NCI-H510A treated with DMSO at 0.1 percent for 48 hours (cell line): ENCODE measurements at regions not wholly inside any gene's neighbourhood (a gene's known extent, or its start where the extent isn't known, plus 50 kb on each side); places are given as distances from the start of the nearest gene placed in this dataset.
A peak's percentile ranks its signal among the peaks of the same experiment; 100 is the strongest.

Experiments used
- DNase-seq: peaks from one replicate; lab custom pipeline; 2025; lab: John Stamatoyannopoulos, UW

GRCh38 chr20:6693178-6693807, 74.2 kb upstream of the BMP2 start:
- no peak for DNase-seq

- DNase-seq, result peak; percentile 67
These were observed 74.8 kb upstream of the BMP2 start for GRCh38 chr20:6692566-6693173.

GRCh38 chr20:6691516-6691915, 76.0 kb upstream of the BMP2 start:
- no peak for DNase-seq

DNA sequence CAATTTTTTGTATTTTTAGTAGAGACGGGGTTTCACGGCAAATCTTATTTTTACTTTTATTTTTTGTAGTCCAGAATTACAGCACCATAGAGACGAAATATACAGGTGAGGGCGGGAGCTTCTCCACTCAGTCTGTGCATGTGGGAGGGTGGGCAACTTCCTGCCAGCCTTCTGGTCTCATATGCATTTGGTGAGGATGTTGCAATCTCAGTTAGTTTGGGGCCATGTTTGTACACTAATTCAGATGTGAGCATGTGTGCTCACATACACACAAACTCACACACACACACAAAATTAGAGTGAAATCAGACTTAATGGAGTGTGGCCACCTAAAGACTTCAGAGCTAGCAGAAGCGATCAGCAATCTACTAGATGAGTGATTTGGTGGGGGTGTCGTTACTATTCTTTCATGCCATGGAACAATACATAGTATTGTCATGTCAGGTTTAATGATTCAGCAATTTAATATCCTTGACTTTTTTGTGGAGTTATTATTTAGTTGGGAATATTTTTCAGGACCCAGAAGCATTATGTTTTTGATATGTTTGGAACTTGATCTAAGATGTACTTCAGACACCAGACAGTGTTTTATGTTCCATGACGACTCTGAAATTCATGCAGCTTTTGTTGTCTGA, 78.0 kb upstream of the BMP2 start:
- DNase-seq, result no peak

GRCh38 chr20:6686171-6686570, 81.3 kb upstream of the BMP2 start:
- DNase-seq, result no peak

DNA sequence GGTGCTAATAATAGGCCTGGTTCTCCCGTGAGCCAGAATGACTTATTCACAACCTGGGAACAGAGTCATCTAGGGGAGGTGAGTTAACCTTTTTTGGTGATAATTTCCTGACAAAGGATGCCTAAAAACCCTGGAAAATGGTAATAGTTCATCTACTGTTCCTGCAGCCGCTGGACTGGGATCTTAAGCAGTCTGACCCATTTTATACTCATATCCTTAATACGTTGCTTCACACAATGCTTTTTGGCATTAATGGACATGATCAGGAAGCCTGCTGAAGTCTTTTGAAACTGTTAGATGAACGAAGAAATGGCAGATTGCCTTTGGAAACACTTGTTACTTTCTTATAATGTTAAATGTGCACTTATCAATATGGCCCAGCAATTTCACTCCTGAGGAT, 81.9 kb upstream of the BMP2 start:
- DNase-seq, result no peak

DNA sequence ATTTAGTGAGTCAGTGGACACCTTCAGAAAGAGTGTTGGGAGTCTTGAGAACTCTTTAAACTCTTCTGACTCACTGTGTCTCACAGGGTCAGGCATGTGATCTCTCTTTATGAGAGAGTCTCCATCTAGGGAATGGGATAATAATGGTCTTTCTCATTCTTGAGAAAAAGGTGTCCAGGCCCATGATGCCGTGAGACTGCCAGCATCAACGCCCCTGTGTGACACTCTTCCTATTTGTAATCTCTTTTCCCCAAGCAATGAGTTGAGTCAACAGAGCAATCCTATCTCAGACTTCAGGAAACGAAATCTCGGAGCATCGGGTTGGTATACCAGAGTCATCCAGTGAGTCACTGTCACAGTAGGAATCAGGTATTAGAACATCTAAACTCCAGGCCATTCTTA, 82.3 kb upstream of the BMP2 start:
- DNase-seq, result no peak

- DNase-seq, result no peak
These were observed 84.2 kb upstream of the BMP2 start for GRCh38 chr20:6683021-6683977.

GRCh38 chr20:6680854-6681253, 86.6 kb upstream of the BMP2 start:
- no peak for DNase-seq

GRCh38 chr20:6680441-6680840, 87.0 kb upstream of the BMP2 start:
- DNase-seq, result peak; percentile 45

DNA sequence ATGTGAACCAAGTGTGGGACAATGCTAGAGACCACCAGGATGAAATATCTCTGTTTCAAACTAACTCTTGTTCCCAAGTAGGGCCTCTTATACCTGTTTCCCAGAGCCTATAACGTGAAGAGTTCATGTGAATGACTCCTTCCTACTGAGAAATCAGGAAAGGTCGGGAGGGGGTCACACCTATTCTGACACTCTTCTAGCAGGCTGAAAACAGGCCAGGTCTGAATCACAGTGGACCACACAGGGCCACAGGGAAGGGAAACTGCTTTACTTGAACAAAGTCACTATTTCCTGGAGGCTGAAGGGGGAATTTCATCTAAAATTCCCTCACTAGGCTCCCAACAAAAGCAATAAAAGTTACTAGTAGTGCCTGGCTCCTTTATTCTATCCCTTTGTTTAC, 88.4 kb upstream of the BMP2 start:
- DNase-seq, result no peak

- DNase-seq, result no peak
These were observed 89.4 kb upstream of the BMP2 start for GRCh38 chr20:6678101-6678500.

- DNase-seq, result no peak
These were observed 92.7 kb upstream of the BMP2 start for GRCh38 chr20:6674831-6675230.

DNA sequence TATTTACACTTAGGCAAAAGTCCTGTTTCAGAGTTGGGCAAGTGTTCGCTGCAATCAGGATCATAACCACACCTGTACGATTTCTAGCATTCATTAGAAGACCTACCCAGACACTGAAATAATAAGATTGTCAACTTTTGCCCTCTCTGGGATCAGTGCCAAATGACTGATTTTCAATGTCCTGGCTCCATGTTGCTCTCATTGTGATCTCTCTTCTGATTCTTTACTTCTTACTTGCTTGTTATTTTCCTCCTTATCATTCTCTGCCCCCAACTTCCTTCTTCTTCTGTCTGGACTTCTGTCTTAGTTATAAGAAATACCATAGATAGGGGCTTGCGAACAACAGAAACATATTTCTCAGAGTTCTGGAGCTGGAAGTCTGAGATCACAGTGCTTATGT, 94.4 kb upstream of the BMP2 start:
- DNase-seq, result no peak

DNA sequence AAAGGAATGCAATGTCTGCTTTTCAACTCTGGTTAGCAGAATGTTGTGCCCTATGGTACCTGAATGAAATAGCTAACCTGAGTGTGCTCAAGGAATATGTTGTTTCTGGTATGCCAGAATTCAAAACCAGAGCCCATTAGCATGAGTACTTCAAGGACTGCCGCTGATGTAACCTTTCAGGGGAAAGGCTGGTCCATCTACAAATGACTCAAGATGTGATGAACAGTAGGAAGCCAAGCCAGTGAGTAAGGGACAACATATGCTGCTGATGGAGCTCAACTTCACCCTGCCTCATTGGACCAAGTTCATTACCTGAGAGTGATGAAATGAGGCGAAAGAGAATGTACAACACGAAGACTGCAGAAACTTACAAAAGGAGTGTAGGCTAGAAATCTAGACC, 95.7 kb upstream of the BMP2 start:
- no peak for DNase-seq

DNA sequence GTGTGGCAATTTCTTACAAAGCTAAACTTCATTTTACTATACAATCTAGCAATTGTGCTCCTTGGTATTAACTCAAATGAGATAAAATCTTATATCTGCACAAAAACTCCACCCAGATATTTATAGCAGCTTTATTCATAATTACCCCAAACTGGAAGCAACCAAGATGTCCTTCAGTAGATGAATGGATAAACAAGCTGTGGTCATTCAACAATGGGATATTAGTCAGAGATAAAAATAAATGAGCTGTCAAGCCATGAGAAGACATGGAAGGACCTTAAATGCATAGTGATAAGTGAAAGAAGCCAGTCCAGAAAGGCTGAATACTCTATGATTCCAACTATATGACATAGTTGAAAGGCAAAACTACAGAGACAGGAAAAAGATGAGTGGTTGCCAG, 98.9 kb upstream of the BMP2 start:
- DNase-seq, result no peak

GRCh38 chr20:6665621-6666355, 101.7 kb upstream of the BMP2 start:
- DNase-seq, result peak; percentile 55

DNA sequence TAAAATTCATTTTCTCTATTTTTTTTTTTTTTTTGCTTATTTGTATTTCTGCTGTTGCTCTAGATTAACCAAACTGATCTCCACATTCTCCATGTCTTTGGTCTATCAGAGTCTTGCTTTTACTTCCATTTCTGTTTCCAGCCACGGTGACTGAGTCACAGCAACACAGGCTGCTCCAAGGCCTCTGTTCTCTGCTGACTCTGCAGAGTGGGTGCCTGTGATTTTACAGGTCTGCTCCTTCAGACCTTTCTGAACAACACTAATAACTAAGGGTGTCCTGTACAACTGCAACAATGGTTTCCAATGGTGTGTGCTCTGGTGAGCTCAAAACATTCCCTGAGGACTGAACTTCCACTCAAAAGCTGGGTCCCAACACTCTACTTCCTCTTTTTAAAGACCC, 102.3 kb upstream of the BMP2 start:
- DNase-seq, result no peak

DNA sequence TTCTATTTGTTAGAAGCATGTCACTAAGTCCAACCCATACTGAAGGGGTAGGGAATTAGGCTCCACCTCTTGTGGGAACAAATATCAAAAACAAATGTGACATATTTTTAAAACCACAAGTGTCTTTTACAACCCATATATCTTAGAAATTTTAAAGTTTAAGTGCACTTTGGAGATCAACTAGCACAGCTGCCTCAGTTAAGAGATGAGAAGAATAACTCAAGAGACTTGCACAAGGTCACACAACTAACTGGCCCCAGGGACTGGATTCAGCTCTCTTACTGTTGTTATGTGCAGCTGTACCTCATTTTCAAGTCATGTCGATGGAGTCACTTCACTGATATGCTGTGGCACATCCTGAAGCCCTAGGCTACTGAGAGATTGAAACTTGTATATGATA, 102.9 kb upstream of the BMP2 start:
- DNase-seq, result no peak

DNA sequence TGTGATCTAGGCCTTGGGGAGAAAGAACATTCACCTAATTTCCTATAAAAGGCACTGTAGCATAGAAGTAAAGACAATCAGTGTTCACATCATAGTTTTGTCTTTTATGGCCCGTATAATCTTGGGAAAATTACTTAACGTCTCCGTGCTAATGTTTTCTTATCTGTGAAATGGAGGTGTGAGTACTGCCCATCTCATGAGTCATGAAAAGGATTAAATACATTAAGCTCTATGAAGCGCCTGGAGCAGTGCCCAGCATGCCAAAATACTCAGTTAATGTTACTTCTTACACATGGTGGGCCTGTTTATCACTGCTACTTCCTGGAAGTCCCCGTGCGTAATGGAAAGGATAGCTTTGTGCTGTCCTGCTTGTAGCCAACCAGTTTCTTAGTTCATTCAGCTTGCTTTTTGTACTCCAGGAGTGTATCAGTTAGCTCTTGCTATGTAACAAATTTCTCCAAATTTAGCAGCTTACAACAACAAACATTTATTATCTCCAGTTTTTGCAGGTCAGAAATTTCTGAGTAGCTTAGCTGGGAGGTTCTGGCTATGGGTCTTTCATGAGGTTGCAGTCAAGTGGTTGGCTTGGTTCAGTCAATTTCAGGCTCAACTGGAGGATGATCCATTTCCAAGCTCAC, 103.6 kb upstream of the BMP2 start:
- no peak for DNase-seq

DNA sequence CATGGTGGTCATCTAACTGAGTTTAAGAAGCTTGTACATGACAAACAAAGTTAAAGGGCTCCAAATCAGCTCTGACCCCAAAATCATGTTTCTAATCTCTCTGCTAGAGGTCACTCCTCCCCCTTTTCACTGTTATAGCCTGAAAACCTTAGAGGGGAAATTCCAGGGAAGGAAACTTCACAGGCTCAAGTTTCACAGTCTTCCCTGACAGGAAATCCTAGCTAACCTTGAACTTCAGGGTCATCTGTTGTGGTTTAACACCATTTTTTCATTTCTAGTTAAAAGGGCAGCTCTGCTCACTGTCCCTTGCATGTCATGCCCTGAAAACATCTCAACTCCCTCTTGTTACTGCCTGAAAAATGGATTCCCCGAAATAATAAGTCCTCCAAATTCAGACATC, 104.4 kb upstream of the BMP2 start:
- no peak for DNase-seq
